HG03520 (cell line): ENCODE measurements at regions not wholly inside any gene's neighbourhood (a gene's known extent, or its start where the extent isn't known, plus 50 kb on each side); places are given as distances from the start of the nearest gene placed in this dataset.

Experiments
- ATAC-seq: cut with Tn5 transposase; IDR thresholded peaks from one replicate; pipeline ENCODE4 v1.9.1; 2021; ENCODE audit warnings: mild to moderate bottlenecking, moderate library complexity; ENCODE audit not compliant: unreplicated experiment

DNA sequence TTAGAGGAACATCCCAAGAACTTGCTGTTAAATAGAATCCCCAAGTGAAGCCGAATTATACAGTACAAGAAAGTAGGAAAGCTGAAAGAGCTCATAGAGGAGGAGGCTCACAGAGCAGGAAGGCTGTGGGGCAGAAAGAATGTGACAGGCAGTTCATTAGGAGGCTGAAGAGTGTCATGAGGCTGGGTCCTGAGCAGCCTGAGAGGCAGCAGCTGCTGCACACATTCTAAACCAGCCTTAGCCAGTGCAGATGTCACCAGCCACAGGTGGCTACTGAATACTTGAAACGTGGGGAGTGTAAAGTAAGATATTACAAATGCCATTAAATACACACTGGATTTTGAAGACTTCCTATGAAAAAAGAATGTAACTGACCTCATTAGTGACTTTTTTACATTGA, 490.2 kb upstream of the KLHL29 start:
- ATAC-seq: no peak

DNA sequence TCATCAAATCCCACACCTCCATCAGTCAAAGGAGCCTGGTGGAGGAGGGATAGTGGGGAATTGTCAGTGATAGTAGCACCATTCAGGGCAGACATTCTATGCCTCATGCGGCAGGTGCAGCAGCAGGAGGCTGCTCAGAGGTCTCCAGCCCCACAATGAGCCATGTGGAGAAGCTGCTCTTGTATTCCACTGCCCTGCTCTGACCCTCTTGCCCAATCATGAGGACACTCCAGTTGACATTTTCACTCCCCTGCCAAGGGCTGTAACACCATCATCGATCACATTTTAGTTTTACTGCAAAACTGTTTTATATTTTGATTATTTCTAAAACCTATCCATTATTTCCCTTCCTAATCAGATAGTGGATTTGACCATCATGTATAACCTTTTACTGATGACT, 487.6 kb upstream of the KLHL29 start:
- no peak for ATAC-seq

DNA sequence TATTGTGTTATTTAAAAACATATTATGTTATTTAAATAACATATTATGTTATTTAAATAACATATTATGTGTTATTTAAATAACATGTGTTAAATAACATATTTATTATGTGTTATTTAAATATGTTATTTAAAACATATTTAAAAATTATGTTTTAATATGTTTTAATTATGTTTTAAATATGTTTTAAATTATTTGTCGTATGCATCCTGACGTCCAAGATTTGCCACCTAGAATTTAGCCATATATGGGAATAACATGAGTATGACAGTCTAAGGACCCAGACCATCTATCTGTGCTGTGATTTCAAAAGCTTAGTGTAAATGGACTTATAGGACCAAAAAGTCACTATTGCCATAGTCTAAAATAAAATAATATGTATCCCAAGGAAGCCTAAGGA, 484.3 kb upstream of the KLHL29 start:
- no peak for ATAC-seq

DNA sequence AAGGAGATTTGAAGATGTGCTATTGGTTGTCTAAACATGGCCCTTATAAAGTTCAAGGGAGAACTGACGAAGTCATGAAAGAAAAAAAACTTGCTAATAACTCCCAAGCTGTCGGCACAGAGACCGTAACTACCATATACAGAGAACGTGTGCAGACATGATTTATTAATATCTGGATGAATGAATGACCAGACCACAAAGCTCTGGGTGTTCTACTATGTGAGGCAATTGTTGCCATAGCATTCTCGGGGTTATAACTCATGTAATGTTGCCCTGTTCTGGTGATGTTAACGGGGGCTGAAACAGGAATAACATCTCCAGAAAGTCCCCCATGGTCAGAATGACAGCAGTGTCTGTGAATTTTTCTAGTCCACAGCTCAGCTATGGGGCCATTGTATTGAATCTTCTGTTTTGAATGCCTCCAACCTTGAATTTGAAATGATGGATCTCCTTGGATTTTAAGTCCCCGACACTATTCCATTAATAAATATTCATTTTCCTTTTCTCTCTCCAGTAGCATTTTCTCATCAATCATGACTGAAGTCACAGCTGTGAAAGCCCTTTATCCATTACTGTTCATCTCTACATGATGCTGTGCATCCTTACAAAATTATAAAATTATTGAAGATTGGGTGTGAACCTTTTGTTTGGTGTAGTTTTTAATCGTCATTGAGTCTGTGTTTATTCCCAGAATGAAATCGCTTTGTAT, 483.4 kb upstream of the KLHL29 start:
- ATAC-seq: no peak

DNA sequence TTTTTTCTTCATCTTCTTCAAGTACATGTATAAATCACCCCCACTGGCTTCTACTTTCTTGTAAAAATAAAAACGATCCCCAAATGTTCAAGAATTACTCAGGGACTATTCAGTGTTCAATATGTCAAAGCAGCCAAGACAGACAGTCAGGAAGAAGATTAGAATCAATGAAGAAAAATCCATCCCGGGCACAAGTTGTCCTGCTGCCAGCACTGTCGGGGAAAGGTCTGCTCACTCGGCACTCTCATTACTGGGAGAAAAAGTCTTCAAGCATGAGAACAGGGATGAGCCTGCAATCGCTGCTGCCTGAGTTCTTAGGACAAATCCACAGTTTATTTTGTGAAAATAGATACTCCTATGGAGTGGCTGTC, 482.8 kb upstream of the KLHL29 start:
- no peak for ATAC-seq

DNA sequence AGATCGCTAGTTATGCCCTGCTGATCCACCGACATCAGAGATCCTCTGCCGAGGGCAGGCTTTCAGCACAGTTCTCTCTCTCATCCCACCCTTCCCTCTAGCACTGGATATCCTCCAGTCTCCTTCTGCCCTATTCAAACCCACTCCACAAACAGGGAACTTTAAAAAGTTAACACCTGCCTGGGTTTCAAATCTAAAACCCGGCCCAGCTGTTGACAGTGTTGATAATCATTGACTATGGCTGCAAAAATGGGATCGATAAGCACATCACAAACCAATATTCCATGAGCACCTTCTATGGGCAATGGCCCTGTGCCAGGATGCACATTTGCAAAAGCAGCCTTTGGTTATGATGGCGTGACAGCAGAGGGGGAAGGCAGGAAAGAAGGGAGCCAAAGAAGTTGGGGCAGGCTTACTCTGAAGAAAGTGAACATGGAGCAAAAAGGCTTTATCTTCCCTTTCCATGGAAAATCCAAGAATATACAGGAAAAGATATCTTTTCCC, 482.3 kb upstream of the KLHL29 start:
- no peak for ATAC-seq

DNA sequence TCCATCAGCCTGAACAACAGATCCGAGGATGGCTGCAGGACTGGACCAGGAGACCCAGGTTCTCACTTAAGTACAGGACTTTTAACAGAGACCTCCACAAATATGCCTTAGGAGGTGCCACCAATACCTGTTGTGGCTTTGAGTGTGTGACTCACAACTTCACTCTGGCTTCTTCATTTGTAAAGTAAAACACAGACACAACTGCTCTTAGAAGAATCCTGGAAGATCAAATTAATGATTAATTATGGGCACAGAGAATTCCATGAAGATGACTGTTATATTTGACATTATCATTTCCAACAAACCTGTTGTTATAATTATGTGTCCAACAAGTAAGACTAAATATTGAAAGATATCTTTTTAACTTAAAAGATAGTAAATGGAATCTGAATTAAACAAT, 481.4 kb upstream of the KLHL29 start:
- ATAC-seq: no peak

DNA sequence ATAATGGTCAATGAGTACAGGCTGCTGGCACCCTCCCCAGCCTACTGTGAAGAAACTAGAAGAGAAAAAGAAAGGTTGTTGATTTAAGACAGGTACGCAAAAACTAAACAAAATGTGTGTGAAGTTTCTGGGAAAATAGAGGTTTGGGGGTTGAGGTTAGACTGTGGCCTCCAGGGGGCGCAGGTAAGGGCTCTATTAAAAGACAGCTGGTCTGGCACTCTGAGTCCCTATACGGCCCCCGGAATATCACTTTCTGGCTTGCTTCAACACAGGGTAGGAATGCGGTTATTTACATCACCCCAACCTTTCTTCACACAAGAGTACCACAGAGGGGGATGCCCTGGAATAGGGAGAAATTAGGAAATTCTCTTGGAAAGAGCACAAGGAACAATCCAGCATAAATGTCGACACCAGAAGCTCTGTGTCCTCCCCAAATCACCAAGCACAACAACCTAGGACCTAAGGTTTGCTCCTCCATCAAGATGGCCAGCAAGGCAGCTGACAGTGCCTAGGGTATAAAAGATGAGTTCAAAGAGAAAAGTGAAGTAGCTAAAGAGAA, 480.8 kb upstream of the KLHL29 start:
- no peak for ATAC-seq

DNA sequence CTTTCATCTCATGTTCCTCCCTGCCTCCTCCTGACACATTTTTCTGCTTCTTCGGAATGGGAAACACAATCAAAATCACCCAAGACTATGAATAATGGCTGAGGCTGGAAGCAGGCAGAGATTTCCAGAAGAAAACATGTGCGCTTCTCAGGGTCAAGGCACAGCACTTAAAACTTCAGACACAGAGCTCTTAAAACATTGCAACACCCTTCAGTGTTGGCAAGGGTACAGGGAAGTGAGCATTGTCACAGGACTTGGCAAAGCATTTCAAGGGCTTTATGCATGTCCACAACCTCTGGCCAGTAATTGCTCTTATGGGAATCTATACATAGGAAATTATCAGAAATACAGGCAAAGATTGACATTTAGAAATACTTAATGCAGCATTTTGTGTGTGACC, 477.6 kb upstream of the KLHL29 start:
- no peak for ATAC-seq

DNA sequence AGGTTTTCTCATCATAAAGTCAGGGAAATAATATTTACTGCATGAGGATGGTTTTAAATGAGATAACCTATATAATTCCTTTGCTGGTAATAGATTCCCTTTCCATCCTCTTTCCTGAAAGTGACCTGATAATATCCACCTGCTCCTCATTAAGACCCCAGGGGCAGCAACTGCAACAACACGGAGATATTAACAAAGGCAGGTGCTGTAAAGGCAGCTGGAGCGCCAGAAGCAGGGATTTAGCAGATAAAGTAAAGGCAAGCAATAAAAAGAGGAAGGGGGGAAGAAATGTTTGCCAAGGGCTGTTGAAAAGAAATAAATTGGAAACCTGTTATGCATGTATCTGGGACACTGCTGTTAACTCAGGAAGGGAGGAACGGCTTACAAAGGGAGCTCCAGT, 472.6 kb upstream of the KLHL29 start:
- ATAC-seq: no peak

DNA sequence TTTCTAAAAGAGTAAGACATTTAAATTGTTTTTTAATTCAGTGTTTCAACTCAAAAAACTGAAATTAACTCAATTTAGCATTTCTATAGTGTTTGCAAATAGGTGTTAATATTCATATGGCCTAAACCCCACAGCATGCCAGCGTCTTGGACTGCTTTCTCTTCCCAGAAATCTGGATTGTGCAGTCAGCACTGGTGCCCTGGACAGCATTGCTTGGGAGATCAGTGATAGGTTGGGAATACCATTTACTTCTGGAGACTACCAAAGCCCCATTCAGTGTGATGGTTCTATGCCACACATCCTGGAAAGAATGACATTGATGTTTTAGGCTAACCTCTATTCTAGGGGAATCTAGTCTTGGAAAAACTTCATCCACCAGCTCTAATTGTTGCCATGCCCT, 455.0 kb upstream of the KLHL29 start:
- no peak for ATAC-seq

DNA sequence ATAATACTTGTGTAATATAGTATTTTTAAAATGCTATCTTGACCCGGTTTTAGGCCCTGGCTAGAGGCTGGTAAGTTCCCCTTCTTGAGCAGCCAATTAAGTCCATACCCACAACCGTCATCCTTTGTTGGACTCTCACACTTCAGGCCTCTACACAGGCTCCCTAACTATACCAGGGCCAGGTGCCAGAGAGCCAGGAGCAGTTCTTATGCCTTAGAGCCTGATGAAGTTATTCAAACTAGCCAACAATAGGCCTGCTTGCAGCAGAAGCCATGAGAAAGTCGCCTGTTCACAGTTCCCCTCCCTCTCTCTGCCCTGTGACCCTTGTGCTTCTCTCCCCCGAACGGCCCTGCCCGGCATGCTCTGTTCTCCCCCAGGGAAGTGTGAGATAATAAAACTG, 454.2 kb upstream of the KLHL29 start:
- ATAC-seq: no peak

DNA sequence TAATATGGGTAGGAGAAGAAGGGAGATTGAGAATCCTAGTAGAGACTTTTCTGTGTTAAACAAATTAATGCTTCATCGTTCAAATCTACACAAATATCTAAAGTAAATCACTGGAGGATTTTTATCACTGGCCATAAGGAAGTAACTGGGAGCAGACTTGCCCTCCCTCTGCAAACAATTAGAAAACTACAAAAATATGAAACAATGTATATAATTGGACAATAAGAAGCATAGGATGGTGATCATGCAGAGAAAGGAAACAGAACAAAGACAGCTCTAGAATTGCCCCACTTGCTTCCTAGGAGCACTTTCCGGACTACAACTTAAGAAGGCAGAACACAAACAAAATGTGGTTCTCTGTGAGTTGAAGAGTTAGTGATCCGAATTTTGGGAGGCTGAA, 452.7 kb upstream of the KLHL29 start:
- ATAC-seq: no peak

DNA sequence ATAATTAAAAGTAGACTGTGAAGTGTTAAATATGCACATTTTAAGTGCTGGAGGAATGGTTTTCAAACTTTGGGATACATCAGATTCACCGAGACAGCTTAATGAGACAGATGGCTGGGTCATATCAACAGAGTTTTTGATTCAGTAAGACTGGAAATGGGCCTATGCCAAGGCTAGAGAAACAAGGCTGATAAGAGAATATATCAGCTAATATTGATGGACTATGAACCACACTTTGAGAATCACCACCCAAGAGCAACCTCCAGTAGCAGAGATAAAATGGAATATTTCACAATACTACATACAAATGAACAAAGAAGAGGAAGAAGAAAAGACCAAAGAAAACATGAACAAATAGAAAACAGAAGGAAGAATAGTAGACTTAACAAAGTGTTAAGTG, 450.2 kb upstream of the KLHL29 start:
- ATAC-seq: no peak

DNA sequence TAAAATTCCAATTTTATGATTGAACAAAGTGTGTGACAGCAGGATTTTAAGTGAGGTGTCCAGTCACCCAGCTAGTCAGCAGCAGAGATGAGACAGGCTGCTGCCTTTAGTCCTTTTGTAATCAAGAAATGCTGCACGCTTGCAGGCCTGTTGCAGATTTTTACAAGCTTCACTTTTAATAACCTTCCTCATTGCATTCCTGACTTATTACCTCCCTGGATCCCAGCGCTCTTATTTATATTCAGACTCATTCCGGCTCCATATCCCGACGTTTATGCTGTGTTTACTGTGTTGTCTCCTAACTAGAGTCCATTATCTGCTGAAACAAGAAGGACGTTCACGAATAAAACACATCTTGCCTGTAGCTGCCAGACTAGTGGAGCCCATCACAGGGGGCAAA, 442.5 kb upstream of the KLHL29 start:
- no peak for ATAC-seq

DNA sequence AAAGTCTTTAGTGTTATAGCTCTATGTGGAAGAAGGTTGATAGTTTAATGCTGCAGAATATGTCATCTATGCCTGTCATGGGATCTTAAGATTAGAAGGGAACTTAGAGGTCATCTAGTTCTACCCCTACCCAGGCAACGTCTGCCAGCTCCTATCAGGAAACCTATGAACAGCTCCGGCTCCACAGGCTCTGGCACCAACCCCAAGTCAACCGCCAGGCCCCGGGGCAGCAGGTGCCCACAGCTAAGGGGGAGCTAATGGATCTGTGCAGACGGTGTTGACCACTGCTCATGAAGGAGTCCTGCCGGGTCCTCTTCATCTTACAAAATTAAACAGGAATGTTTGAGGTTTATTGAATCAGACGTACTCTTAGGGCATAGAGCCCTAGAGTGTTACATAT, 440.8 kb upstream of the KLHL29 start:
- no peak for ATAC-seq

DNA sequence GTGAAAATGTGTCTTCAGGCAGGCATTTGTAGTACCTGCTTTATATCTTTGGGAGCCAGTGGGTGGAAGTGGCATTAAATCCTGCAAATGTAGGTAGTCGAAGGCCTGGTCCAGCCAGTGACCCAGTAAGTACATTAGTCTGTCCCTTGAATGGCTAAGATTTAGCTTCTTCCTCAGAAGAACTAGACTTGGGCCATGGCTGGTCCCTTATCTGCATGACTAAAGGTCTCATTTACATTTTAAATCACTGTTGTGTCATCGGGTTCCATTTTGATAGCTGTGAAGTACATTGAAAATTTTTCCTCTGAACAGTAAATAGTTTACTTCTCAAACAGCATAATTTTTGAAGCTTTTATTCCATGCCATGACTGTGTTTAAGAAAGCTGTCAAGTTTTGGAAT, 438.4 kb upstream of the KLHL29 start:
- ATAC-seq: no peak

DNA sequence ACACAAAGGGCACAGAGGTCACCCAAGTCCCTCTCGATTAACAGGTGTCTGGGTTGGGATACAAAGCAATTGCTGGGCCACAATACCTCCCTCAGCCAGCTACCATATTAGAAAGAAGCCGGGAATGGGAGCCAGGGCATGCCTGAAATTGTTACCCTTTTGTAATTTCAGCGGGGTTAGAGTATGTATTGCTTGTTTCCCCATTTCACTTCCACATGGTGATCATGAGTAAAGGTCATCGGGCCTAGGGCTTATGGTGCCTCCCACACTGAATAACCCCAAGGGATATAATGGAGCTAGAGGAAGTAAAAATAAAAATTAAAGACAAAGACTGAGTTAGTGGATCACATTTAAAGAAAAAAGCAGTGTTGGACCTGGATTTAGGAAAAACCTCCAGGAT, 437.2 kb upstream of the KLHL29 start:
- no peak for ATAC-seq

DNA sequence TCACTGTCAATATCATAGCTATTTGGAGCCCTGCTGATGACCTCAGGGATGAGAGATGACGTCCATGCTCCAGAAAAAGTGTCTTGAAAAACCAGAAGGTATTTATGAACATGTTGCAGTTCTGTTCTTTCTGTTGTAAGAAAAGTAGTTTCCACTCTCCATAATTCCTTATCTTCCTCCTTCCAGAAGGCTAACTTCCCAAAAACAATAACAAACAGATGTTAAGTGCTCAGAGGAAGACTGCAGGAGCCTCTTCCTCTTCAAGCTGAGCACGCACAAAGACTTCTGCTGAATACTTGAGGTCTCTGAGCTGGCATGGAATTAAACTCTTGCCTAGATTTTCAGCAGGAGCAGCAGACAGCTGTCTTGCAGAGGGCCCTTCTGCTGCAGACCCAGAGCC, 434.5 kb upstream of the KLHL29 start:
- no peak for ATAC-seq

DNA sequence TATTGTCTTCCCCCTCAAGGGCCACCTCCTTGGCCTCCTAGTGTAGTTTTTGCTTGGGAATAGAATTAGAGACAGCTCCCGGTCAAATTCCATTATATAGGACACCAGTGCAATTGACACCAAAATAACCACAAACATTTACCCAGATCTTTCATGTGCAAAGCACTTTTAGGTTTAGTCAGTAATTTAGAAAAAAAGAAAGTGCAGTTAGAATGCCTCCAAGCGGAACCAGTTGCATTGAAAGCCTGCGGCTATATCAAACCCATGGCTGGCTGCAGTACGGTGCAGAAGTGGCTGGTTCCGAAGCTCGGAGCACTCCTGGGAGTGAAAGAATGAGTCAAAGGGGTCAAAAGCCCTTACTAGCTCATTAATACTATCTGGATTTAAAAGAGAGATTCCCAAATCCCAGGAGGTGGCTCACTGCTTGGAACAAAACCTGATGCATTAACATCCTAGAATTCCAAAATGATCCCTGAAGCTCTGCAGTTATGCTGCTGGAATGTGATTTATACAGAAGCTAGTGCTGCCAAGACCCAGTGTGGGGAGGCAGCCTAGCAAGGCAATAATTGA, 432.2 kb upstream of the KLHL29 start:
- no peak for ATAC-seq

DNA sequence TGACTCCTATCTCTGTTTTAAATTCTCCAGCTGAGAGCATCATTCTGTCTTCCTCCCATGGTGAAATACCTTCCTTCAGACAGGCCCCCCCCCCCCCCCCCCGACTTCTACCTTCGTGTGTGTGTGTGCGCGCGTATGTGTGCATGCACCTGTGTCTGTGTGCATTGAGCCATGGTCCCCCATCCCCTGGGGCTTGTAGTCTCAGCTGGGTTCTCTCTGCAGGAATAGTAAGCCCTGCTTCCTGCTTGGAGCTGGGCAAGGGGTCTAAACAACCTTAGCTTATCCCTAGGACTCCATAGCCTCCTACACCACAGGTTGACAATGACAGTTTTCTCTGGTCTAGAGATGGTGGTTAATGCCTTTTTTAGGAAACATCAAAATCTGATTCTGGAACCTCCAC, 427.5 kb upstream of the KLHL29 start:
- no peak for ATAC-seq

DNA sequence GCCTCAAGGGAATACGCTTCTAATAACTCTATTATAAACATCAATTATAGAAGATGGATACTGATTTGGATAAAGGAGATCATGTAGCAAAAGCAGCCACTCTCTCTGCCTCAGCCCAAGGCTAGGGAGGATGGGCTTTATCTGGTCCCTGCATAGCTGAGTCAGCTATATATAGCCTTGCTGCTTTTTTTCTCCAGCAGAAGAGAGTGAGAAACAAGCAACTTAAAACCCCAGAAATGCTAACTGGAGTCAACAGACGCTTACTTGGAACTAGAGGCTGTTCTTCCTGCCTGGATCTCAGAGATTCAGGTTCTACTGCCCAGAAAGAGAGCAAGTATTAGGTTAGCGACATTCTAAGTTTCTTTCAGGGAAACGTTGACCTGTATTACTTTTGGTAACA, 426.7 kb upstream of the KLHL29 start:
- ATAC-seq: no peak

DNA sequence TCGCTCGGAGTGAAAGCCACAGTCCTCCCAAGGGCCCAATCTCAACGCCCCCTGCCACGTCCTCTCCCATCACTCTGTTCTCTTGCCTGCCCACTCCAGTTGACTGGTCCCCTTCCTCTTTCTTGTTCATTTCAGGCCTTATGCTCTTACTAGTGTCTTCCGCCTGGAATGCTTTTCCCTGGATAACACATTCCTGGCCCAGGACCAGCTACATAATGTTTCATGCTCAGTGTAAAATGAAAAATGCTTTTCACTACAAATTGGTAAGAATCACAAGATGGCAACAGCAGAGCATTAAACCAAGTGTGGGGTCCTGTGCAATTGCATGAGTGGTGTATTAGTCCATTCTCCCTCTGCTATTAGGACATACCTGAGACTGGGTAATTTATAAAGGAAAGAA, 417.2 kb upstream of the KLHL29 start:
- no peak for ATAC-seq
